ENCODE measurements at regions not wholly inside any gene's neighbourhood (a gene's known extent, or its start where the extent isn't known, plus 50 kb on each side); places are given as distances from the start of the nearest gene placed in this dataset.

- no peak for TF ChIP-seq CTCF (IDR thresholded peaks at IDR 0.05)
- no peak for TF ChIP-seq EZH2 (IDR thresholded peaks at IDR 0.05; ENCODE audit: borderline replicate concordance, insufficient read depth, low read depth, low read length, poor library complexity, severe bottlenecking)
Measured at GRCh38 chr9:24464319-24464951, 81.3 kb downstream of the IZUMO3 start.
